Omental fat pad (tissue), 3 donors: ENCODE measurements at regions not wholly inside any gene's neighbourhood (a gene's known extent, or its start where the extent isn't known, plus 50 kb on each side); places are given as distances from the start of the nearest gene placed in this dataset.

Experiments
- ATAC-seq: fragments of 150-250 bp; one replicate; pipeline ENCODE4 v1.9.1; 2016; ENCODE audit warnings: mild to moderate bottlenecking, moderate library complexity; ENCODE audit not compliant: low FRiP score
- DNase-seq: peaks from one replicate; pipeline ENCODE4 v3.0.0-alpha.2; 2019; ENCODE audit warnings: low spot score
- TF ChIP-seq, protein P1 (sequence below), 3 donors: fragments of 450-650 bp; IDR thresholded peaks; one replicate each; pipeline ENCODE4 v1.5.1; 2016 to 2017; ENCODE audit warnings: antibody characterized with exemption in 3 of 3, mild to moderate bottlenecking in 3 of 3, moderate library complexity in 2 of 3

DNA sequence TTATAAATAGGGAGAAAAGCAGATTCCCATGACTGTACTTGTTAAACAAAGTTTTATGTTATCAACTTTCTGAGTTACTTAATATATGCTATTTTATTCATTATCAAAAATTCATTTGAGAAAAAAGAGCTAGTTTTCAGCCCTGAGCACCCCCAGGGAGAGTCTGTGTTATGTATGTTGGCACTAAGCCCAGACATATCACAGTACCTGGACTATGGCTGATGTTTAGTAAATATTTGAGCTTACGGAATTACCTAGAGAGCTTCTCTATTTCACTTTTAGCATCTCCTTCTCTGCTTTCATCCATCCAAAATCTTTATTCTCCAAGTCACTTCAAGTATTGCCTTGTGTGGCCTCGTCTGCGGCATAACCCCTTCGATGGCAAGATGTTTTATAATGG, 225.9 kb upstream of the PCSK5 start:
- TF ChIP-seq, protein P1, sequence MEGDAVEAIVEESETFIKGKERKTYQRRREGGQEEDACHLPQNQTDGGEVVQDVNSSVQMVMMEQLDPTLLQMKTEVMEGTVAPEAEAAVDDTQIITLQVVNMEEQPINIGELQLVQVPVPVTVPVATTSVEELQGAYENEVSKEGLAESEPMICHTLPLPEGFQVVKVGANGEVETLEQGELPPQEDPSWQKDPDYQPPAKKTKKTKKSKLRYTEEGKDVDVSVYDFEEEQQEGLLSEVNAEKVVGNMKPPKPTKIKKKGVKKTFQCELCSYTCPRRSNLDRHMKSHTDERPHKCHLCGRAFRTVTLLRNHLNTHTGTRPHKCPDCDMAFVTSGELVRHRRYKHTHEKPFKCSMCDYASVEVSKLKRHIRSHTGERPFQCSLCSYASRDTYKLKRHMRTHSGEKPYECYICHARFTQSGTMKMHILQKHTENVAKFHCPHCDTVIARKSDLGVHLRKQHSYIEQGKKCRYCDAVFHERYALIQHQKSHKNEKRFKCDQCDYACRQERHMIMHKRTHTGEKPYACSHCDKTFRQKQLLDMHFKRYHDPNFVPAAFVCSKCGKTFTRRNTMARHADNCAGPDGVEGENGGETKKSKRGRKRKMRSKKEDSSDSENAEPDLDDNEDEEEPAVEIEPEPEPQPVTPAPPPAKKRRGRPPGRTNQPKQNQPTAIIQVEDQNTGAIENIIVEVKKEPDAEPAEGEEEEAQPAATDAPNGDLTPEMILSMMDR (IDR thresholded peaks at IDR 0.05) = no peak
- DNase-seq = no peak
- no peak for ATAC-seq

DNA sequence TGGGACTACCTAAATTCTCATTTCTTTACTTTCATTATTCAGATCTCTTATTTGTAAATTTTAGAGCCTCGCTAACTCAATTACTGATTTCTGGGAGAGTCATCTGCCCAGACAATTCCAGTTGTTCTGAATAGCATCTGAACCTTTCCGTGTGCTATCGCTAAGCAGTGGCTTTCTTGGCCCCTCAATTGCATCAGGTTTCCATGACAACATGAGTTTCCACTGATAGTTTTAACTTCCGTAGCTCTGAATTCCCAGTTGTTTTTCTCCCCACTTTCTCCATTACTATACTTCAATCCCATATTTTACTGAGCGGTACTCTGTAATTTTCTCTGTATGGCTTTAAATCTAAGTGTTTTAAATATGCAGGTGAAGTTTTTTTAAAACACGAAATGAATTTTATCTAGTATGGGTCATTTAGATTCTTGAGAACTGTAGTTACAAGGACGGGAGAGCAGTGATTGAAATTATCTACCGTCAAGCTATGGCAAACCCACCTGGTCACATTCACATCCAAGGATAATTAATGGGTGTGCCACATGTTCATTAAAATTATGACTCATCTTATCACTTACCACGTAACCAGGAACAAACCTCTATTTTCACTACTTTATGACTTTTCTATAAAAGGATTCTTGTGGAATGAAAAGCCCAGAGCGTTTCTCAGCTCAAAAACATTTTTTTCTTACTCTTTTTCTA, 223.5 kb upstream of the PCSK5 start:
- DNase-seq = no peak
- no peak for ATAC-seq
- TF ChIP-seq, protein P1 (IDR thresholded peaks at IDR 0.05) = no peak

DNA sequence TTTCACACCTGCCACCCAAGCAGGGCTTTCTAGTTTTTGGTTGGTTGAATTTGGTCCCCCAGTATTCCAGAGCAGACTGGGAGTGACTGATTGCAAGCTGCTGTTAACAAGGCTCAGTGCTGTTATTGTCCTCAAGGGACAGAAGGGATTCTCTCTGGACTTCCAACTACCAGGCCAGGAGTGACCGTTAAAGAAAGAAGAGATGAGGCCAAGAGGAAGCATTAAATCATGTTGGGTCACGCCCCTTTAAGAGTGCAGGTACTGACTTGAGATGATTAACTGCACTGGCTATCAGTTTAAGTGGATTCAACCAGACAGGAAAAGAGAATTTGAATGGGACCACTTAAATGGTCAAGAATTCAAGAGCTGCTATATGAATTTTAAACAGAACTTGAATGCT, 220.8 kb upstream of the PCSK5 start:
- DNase-seq = no peak
- TF ChIP-seq, protein P1 (IDR thresholded peaks at IDR 0.05) = no peak
- ATAC-seq = no peak

DNA sequence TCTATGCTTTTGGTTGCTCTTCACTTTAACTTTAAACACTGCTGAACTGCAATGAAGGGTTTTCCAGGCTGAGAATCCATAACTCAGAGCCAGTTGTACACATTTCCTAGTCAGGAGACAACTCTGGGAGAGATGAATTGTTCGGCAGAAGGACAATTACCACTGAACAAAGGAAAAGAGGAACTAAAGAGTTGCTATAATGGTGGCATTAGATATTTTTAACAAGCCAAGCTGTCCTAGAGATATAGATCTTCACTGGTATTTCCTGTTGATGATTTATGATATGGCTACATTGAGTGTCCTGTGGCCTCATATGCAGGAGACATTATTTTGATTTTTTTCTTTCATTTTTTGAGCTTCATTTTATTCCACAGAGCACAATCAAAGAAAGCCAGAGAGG, 219.1 kb upstream of the PCSK5 start:
- no peak for DNase-seq
- ATAC-seq = no peak
- TF ChIP-seq, protein P1 (IDR thresholded peaks at IDR 0.05) = no peak

DNA sequence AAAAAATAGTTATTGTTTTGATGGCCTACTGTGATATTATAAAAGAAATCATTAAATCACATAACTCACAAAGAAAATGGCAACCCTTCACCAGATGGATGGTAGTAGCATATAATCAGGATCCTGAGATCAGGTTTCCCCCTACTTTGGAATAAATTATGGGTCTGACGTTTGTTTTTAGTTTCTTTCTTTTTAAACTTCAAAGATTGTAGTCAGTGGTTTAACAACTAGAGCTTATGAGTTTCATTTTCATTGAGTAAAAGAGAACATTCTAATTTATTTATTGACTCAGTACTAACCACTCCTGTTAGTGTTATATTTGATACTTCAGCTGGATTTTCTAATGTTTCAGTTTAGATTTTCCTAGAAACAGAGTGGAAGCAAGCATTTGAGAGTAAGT, 218.0 kb upstream of the PCSK5 start:
- ATAC-seq (no peak), DNase-seq (no peak)
- TF ChIP-seq, protein P1 (IDR thresholded peaks at IDR 0.05) = no peak

DNA sequence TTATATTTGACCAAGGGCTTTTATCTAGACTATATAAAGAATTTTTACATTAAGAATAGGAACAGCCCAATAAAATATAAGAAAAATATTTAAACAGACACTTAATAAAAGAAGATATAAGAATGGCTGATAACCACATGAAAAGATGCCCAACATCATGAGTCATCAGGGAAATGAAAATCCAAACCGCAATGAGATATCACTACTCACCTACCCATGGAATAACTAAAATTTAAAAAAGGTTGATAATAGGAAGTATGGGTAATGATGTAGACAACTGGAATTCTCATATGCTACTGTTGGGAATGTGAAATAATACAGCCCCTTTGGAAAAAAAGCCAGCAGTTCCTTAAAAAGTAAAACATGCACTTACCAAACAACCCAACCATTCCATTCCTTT, 206.9 kb upstream of the PCSK5 start:
- ATAC-seq = no peak
- TF ChIP-seq, protein P1 (IDR thresholded peaks at IDR 0.05) = no peak
- DNase-seq = no peak

DNA sequence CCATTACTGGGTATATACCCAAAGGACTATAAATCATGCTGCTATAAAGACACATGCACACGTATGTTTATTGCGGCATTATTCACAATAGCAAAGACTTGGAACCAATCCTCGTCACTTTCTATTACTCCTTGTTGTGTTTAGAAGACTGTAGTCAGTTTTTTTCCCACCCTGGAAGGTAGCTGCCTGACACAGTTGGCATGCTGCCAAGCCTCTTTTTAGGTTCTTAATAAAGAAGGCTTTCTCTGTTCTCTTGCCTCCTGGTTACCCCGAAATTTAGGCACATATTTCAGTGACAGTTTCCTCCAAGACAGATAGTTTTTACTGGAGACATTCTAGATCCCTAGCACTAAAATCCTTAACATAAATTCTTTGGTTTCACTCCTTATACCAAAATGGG, 205.4 kb upstream of the PCSK5 start:
- TF ChIP-seq, protein P1 (IDR thresholded peaks at IDR 0.05) = no peak
- ATAC-seq (no peak), DNase-seq (no peak)
